K562 (cell line): ENCODE measurements at regions not wholly inside any gene's neighbourhood (a gene's known extent, or its start where the extent isn't known, plus 50 kb on each side); places are given as distances from the start of the nearest gene placed in this dataset.

Experiments
- ATAC-seq: fragments of 200-7000 bp; cut with Tn5 transposase; 3 replicates; pipeline ENCODE4 v1.9.1; 2020; ENCODE audit warnings: moderate library complexity
- BruUV-seq: library from RNA; stranded (reverse); fragments of 400-500 nt; replicated peaks from 2 replicates; lab custom pipeline; 2021; lab: Mats Ljungman, UMichigan
- CTCF ChIA-PET: fragments of 300-600 bp; formaldehyde crosslinking; extraction: SDS; loops from one replicate; lab custom pipeline; 2021; ENCODE audit warnings: low intra/inter-chr PET ratio; lab: Yijun Ruan, JAX
- POLR2A ChIA-PET: fragments of 300-600, 350-650 bp; sonication (Branson Sonifier 250); formaldehyde crosslinking; extraction: SDS; loops from one replicate; lab custom pipeline; 2021; ENCODE audit warnings: antibody characterized with exemption, inconsistent platforms; lab: Yijun Ruan, JAX
- DNase-seq, 4 experiments: peaks; one replicate each; pipeline versions ENCODE4 v3.0.0 to v3.0.0-alpha.2; 2011 to 2018; ENCODE audit warnings: low spot score in 3 of 4, mixed read lengths in 3 of 4; ENCODE audit errors: extremely low read depth in 1 of 4
- FAIRE-seq: peaks from 2 replicates; lab custom pipeline; 2011; peaks lifted over from hg19 to GRCh38; lab: Jason Lieb, UNC
- H2AFZ ChIP-seq: 2 replicates; pipeline ENCODE4 v1.6.0; 2011; ENCODE audit warnings: low read depth, low read length, control low read depth, inconsistent platforms
- H3K27ac ChIP-seq: fragments of 200-600 bp; 3 replicates; pipeline ENCODE4 v1.8.0; 2011; ENCODE audit warnings: low read depth, mild to moderate bottlenecking, control low read depth, inconsistent platforms, low read length, moderate library complexity, mixed read lengths; ENCODE audit errors: extremely low read depth
- H3K27me3 ChIP-seq, 2 experiments: fragments of 300-600 bp in 1 of 2; 2 replicates in 1 of 2; 3 replicates in 1 of 2; pipeline versions ENCODE4 v1.6.0 to v1.8.0; 2011; ENCODE audit warnings: inconsistent platforms in 2 of 2, low read length in 2 of 2, mild to moderate bottlenecking in 1 of 2, mixed read lengths in 1 of 2, moderate library complexity in 1 of 2; ENCODE audit not compliant: control insufficient read depth in 2 of 2, insufficient read depth in 2 of 2
- H3K36me3 ChIP-seq: fragments of 300-600 bp; 3 replicates; pipeline ENCODE4 v1.8.0; 2011; ENCODE audit warnings: mild to moderate bottlenecking, low read length, inconsistent platforms; ENCODE audit not compliant: control insufficient read depth, insufficient read depth
- H3K4me1 ChIP-seq, 2 experiments: fragments of 200-600 bp in 1 of 2; replicated peaks in 1 of 2; 2 replicates in 1 of 2; 3 replicates in 1 of 2; pipeline versions ENCODE4 v1.5.1 to v1.8.0; 2011; ENCODE audit warnings: inconsistent platforms in 2 of 2, low read length in 2 of 2, mild to moderate bottlenecking in 1 of 2, mixed read lengths in 1 of 2, moderate library complexity in 1 of 2; ENCODE audit not compliant: control insufficient read depth in 2 of 2, insufficient read depth in 2 of 2
- H3K4me2 ChIP-seq: 2 replicates; pipeline ENCODE4 v1.6.1; 2011; ENCODE audit warnings: low read length, control low read depth, inconsistent platforms, mixed read lengths; ENCODE audit not compliant: insufficient read depth
- H3K4me3 ChIP-seq: fragments of 200-600 bp; sonication (generic), shearing (Covaris generic); 2 replicates; pipeline ENCODE4 v1.5.1; 2016; ENCODE audit warnings: control low read depth, inconsistent platforms
- H3K79me2 ChIP-seq: fragments of 200-600 bp; 3 replicates; pipeline ENCODE4 v1.8.0; 2011; ENCODE audit warnings: low read length, inconsistent platforms; ENCODE audit not compliant: control insufficient read depth, insufficient read depth
- H3K9ac ChIP-seq, 2 experiments: 2 replicates each; pipeline versions ENCODE4 v1.6.0 to v1.6.1; 2011; ENCODE audit warnings: low read depth in 2 of 2, low read length in 2 of 2, control low read depth in 1 of 2, inconsistent platforms in 1 of 2, mild to moderate bottlenecking in 1 of 2, mixed read lengths in 1 of 2; ENCODE audit not compliant: insufficient read depth in 1 of 2
- H3K9me1 ChIP-seq: one replicate; pipeline ENCODE4 v1.6.0; 2011; ENCODE audit warnings: inconsistent platforms, mild to moderate bottlenecking, low read length, moderate library complexity; ENCODE audit not compliant: control insufficient read depth, insufficient read depth
- H3K9me3 ChIP-seq: replicated peaks from 2 replicates; pipeline ENCODE4 v1.5.1; 2011; ENCODE audit warnings: low read depth, low read length, inconsistent platforms; ENCODE audit not compliant: control insufficient read depth, insufficient read depth
- H4K20me1 ChIP-seq: replicated peaks from 2 replicates; pipeline ENCODE4 v1.6.1; 2011; ENCODE audit warnings: low read length, inconsistent platforms, mixed read lengths; ENCODE audit not compliant: control insufficient read depth, insufficient read depth
- ATF1 ChIP-seq, 2 experiments: fragments of 450-650 bp in 1 of 2; IDR thresholded peaks; 2 replicates each; pipeline ENCODE4 v1.6.1; 2016; ENCODE audit warnings: missing compliant biosample characterization in 1 of 2, missing genetic modification characterization in 1 of 2
- HDGF ChIP-seq: fragments of 450-650 bp; IDR thresholded peaks from 2 replicates; pipeline ENCODE4 v1.6.1; 2016
- HEY1 ChIP-seq: fragments of 250-450 bp; sonication (Bioruptor Pico); IDR thresholded peaks from 2 replicates; pipeline ENCODE4 v1.5.0; 2020; ENCODE audit warnings: mild to moderate bottlenecking, moderate library complexity, borderline replicate concordance
- KDM2B ChIP-seq: fragments of 250-450 bp; sonication (Bioruptor Pico); IDR thresholded peaks from 2 replicates; pipeline ENCODE4 v1.8.0; 2021; ENCODE audit warnings: mild to moderate bottlenecking, moderate library complexity
- MYBL2 ChIP-seq, 2 experiments: fragments of 450-650 bp in 1 of 2; sonication (generic) in 1 of 2; formaldehyde crosslinking in 1 of 2; IDR thresholded peaks; 2 replicates each; pipeline versions ENCODE4 v1.6.1 to v1.8.1; 2017 to 2022; ENCODE audit warnings: borderline replicate concordance in 1 of 2, inconsistent platforms in 1 of 2, low read depth in 1 of 2, mild to moderate bottlenecking in 1 of 2, missing genetic modification reagents in 1 of 2, moderate library complexity in 1 of 2
- OTX1 ChIP-seq: fragments of 450-650 bp; formaldehyde crosslinking; IDR thresholded peaks from 2 replicates; pipeline ENCODE4 v1.4.0; 2022; ENCODE audit warnings: mild to moderate bottlenecking
- PTBP1 ChIP-seq: fragments of 200-400 bp; formaldehyde crosslinking; IDR thresholded peaks from 2 replicates; pipeline ENCODE4 v1.6.1; 2017; ENCODE audit warnings: low read depth, low read length
- SETDB1 ChIP-seq: IDR thresholded peaks from one replicate; pipeline ENCODE4 v1.6.1; 2012; ENCODE audit warnings: low read length, control low read depth, inconsistent platforms
- SIN3B ChIP-seq: fragments of 450-650 bp; IDR thresholded peaks from 2 replicates; pipeline ENCODE4 v1.6.1; 2017; ENCODE audit warnings: low read depth, mild to moderate bottlenecking, moderate library complexity
- SMAD4 ChIP-seq: fragments of 250-450 bp; sonication (Bioruptor Pico); conservative IDR thresholded peaks from 2 replicates; pipeline ENCODE4 v1.8.0; 2021; ENCODE audit warnings: inconsistent platforms, mild to moderate bottlenecking, moderate library complexity
- TOE1 ChIP-seq, 2 experiments: fragments of 450-650 bp in 1 of 2; sonication (generic) in 1 of 2; formaldehyde crosslinking in 1 of 2; IDR thresholded peaks; 2 replicates each; pipeline versions ENCODE4 v1.7.1 to v1.8.0; 2016 to 2022; ENCODE audit warnings: borderline replicate concordance in 2 of 2, mild to moderate bottlenecking in 2 of 2, antibody characterized with exemption in 1 of 2, inconsistent platforms in 1 of 2, low read depth in 1 of 2, missing genetic modification reagents in 1 of 2, moderate library complexity in 1 of 2
- ZNF212 ChIP-seq: fragments of 450-650 bp; formaldehyde crosslinking; IDR thresholded peaks from 2 replicates; pipeline ENCODE4 v1.4.0; 2020; ENCODE audit warnings: mild to moderate bottlenecking
- ZNF408 ChIP-seq: fragments of 250-450 bp; sonication (Bioruptor Pico); IDR thresholded peaks from 2 replicates; pipeline ENCODE4 v1.4.0; 2020; ENCODE audit warnings: low read depth, mild to moderate bottlenecking, moderate library complexity
- ZNF561 ChIP-seq: fragments of 450-650 bp; formaldehyde crosslinking; conservative IDR thresholded peaks from 2 replicates; pipeline ENCODE4 v1.4.0; 2020; ENCODE audit warnings: mild to moderate bottlenecking, moderate library complexity
- WGBS: fragments of 100-300 bp; shearing (Covaris generic); methylation state at CpG from one replicate; pipeline ENCODE4 v1.1.6; 2016; ENCODE audit warnings: low coverage, mixed read lengths; ENCODE audit not compliant: insufficient coverage; ENCODE audit errors: missing lambda C conversion rate; 5-methylcytosine and 5-hydroxymethylcytosine counted together
- in situ Hi-C: fragments of 300-500 bp; cut with MboI; formaldehyde crosslinking; loops from 4 replicates; pipeline ENCODE4 v1.15.0; 2018; ENCODE audit warnings: inconsistent platforms, mixed read lengths
- intact Hi-C: fragments of 100-400 bp; cut with micrococcal nuclease; formaldehyde crosslinking; loops from 2 replicates; pipeline ENCODE4 v1.14.2; 2022
- TF ChIP-seq, protein P1 (sequence below): fragments of 250-450 bp; sonication (Bioruptor Pico); IDR thresholded peaks from 2 replicates; pipeline ENCODE4 v1.8.0; 2022; ENCODE audit warnings: moderate library complexity, mild to moderate bottlenecking, inconsistent platforms

DNA sequence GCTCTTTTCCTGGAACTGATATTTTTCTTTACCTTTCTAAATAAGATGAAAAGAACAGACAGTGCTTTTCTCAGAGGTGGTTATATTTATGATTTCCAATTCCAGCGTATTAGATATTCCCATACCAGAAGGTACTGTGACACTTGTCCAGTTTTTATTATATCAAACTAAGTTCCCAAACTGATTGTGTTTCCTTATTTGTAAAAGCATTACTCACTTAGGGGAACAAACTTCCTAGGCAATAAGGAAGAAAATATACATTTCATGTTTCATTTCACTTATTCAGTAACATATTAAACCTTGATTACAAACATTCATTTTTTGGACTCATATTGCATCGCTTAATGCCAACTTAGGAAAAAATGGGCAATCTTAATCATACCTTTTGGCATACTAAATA, 1480.0 kb upstream of the NUDT12 start:
- WGBS: 71% methylated on average over 2 of the region's 2 CpGs
- Histone ChIP-seq H3K36me3 (no peaks in the 10 kb centered on the region), H3K79me2 (no peaks in the 10 kb centered on the region), H3K9me1 (no peaks in the 10 kb centered on the region), H3K27me3 (no peaks in the 10 kb centered on the region), H3K9me3 (no peaks in the 10 kb centered on the region), H3K4me1 (no peaks in the 10 kb centered on the region), H4K20me1 (no peaks in the 10 kb centered on the region), H3K27ac (no peak overlapping the region), H3K9ac (no peak overlapping the region), H3K4me2 (no peak overlapping the region), H2AFZ (no peak overlapping the region), H3K4me3 (no peak overlapping the region)
- no peak for DNase-seq
- intact Hi-C loops (no loop called here), in situ Hi-C loops (no loop called here)
- BruUV-seq: no TSS peak
- TF ChIP-seq MYBL2 (IDR thresholded peaks at IDR 0.05; ENCODE audit: low read depth) (no peak), MYBL2 (CRISPR knock-in tag; IDR thresholded peaks at IDR 0.05; ENCODE audit: borderline replicate concordance) (no peak), SETDB1 (no peak), PTBP1 (no peak), SIN3B (no peak), TOE1 (IDR thresholded peaks at IDR 0.05; ENCODE audit: borderline replicate concordance) (no peak), TOE1 (CRISPR knock-in tag; IDR thresholded peaks at IDR 0.05; ENCODE audit: borderline replicate concordance, low read depth) (no peak), OTX1 (CRISPR knock-in tag) (no peak), KDM2B (CRISPR knock-in tag) (no peak), ZNF561 (CRISPR knock-in tag) (no peak), ZNF408 (CRISPR knock-in tag) (no peak), ATF1 (CRISPR knock-in tag; IDR thresholded peaks at IDR 0.05) (no peak), ATF1 (tag; IDR thresholded peaks at IDR 0.05) (no peak), SMAD4 (CRISPR knock-in tag) (no peak), HDGF (no peak), ZNF212 (CRISPR knock-in tag) (no peak), HEY1 (CRISPR knock-in tag) (no peak)
- TF ChIP-seq, protein P1, sequence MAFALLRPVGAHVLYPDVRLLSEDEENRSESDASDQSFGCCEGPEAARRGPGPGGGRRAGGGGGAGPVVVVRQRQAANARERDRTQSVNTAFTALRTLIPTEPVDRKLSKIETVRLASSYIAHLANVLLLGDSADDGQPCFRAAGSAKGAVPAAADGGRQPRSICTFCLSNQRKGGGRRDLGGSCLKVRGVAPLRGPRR (CRISPR knock-in tag): no peak
- ChIA-PET CTCF (no interaction called here), POLR2A (no interaction called here)
- no peak for FAIRE-seq
- ATAC-seq: no peak
